ENCODE measurements at regions not wholly inside any gene's neighbourhood (a gene's known extent, or its start where the extent isn't known, plus 50 kb on each side); places are given as distances from the start of the nearest gene placed in this dataset.

DNA sequence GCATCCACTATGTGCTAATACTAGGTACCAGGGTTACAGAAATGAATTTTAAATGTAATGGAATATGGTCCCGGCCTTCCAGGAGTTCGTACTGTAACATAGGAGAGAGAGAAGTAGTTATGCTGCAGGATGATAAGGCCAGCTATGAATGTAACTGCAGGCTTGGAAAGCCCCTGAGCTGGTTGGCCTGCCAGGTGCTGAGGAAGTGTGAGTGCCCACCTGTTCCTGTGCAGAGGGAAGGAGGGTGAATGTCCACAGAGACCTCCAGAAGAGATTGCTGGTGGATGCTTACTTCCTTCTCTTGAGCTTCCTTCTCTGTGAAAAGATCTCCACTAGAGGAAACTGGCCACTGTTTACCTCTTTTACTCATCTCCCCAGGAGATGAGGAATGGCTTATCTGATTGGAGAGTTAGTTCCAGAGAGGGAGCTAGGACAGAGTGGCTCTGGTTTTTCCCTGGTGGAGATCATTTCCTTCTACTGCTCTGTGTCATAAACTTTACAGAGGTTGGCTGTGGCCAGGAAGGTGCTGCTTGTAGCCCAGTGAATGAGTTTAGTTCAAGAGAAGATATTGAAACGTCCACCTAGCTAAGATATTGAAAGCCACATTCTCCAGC lies 114.0 kb upstream of the LNX1 start:
- Histone ChIP-seq H3K79me2 (ENCODE audit: insufficient read depth, low read length) (no peaks in the 10 kb centered on the region), H2AFZ (ENCODE audit: insufficient read depth, low read depth, low read length, poor library complexity, severe bottlenecking) (no peak overlapping the region), H3K36me3 (replicated peaks in 1 of 2; ENCODE audit: control insufficient read depth in 1 of 2, insufficient read depth in 2 of 2, low read length in 2 of 2) (no peaks in the 10 kb centered on the region), H3K27me3 (ENCODE audit: control insufficient read depth in 2 of 2, insufficient read depth in 2 of 2, low read length in 2 of 2) (no peaks in the 10 kb centered on the region), H3K4me3 (replicated peaks in 1 of 3; ENCODE audit: low read depth in 2 of 3, low read length in 3 of 3) (no peak overlapping the region), H3K27ac (ENCODE audit: low read depth in 1 of 2, low read length in 2 of 2) (no peak overlapping the region), H4K20me1 (ENCODE audit: insufficient read depth, low read length) (no peaks in the 10 kb centered on the region), H3K9ac (ENCODE audit: insufficient read depth, low read length, poor library complexity, severe bottlenecking) (no peak overlapping the region), H3K9me3 (replicated peaks in 1 of 2; ENCODE audit: control insufficient read depth in 1 of 2, insufficient read depth in 1 of 2, low read length in 2 of 2) (no peaks in the 10 kb centered on the region), H3K4me1 (ENCODE audit: control insufficient read depth in 1 of 2, insufficient read depth in 2 of 2, low read length in 2 of 2) (peaks cover 13 to 15% of the 10 kb centered on the region in 2 donors), H3K4me2 (replicated peaks; ENCODE audit: extremely low read depth, low read length, poor library complexity, severe bottlenecking) (no peak overlapping the region)
- WGBS (ENCODE audit: insufficient coverage): 88% methylated on average over 2 of the region's 3 CpGs
- H3K27me3 Mint-ChIP-seq (ENCODE audit: low read depth in 3 of 3): no peaks in the 10 kb centered on the region
- TF ChIP-seq, protein P1, sequence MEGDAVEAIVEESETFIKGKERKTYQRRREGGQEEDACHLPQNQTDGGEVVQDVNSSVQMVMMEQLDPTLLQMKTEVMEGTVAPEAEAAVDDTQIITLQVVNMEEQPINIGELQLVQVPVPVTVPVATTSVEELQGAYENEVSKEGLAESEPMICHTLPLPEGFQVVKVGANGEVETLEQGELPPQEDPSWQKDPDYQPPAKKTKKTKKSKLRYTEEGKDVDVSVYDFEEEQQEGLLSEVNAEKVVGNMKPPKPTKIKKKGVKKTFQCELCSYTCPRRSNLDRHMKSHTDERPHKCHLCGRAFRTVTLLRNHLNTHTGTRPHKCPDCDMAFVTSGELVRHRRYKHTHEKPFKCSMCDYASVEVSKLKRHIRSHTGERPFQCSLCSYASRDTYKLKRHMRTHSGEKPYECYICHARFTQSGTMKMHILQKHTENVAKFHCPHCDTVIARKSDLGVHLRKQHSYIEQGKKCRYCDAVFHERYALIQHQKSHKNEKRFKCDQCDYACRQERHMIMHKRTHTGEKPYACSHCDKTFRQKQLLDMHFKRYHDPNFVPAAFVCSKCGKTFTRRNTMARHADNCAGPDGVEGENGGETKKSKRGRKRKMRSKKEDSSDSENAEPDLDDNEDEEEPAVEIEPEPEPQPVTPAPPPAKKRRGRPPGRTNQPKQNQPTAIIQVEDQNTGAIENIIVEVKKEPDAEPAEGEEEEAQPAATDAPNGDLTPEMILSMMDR (IDR thresholded peaks at IDR 0.05): no peak
- peaks cover 0 to 4% of the 10 kb centered on the region in 2 donors for H3K36me3 Mint-ChIP-seq
- H3K27ac Mint-ChIP-seq: no peak overlapping the region
- peaks cover 21% of the 10 kb centered on the region for H3K4me1 Mint-ChIP-seq
- no peak for DNase-seq
- no peak overlapping the region for H3K4me3 Mint-ChIP-seq
- intact Hi-C loops (cut with micrococcal nuclease): no loop called here
- peaks cover 6 to 9% (median 8%) of the 10 kb centered on the region in 7 donors for H3K9me3 Mint-ChIP-seq

DNA sequence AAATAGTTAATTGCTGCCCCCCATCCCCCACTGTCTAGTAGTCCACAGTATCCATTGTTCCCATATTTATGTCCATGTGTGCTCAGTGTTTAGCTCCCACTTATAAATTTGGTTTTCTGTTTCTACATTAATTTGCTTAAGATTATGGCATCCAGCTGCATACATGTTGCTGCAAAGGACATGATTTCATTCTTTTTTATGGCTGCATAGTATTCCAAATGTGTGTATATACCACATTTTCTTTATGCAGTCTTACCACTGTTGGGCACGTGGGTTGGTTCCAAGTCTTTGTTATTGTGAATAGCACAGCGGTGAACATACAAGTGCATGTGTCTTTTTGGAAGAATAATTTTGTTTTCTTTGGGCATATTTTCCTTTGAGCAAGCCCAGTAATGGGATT lies 113.0 kb upstream of the LNX1 start:
- Mint-ChIP-seq H3K27ac (no peak overlapping the region), H3K36me3 (peaks cover 0 to 4% of the 10 kb centered on the region in 2 donors), H3K4me1 (peaks cover 23% of the 10 kb centered on the region), H3K9me3 (peaks cover 6 to 9% (median 8%) of the 10 kb centered on the region in 7 donors), H3K4me3 (no peak overlapping the region), H3K27me3 (ENCODE audit: low read depth in 3 of 3) (no peaks in the 10 kb centered on the region)
- DNase-seq: no peak
- Histone ChIP-seq H3K36me3 (replicated peaks in 1 of 2; ENCODE audit: control insufficient read depth in 1 of 2, insufficient read depth in 2 of 2, low read length in 2 of 2) (no peaks in the 10 kb centered on the region), H3K27me3 (ENCODE audit: control insufficient read depth in 2 of 2, insufficient read depth in 2 of 2, low read length in 2 of 2) (no peaks in the 10 kb centered on the region), H3K79me2 (ENCODE audit: insufficient read depth, low read length) (no peaks in the 10 kb centered on the region), H3K4me1 (ENCODE audit: control insufficient read depth in 1 of 2, insufficient read depth in 2 of 2, low read length in 2 of 2) (peaks cover 13 to 15% of the 10 kb centered on the region in 2 donors), H3K9ac (ENCODE audit: insufficient read depth, low read length, poor library complexity, severe bottlenecking) (no peak overlapping the region), H3K27ac (ENCODE audit: low read depth in 1 of 2, low read length in 2 of 2) (no peak overlapping the region), H2AFZ (ENCODE audit: insufficient read depth, low read depth, low read length, poor library complexity, severe bottlenecking) (no peak overlapping the region), H3K9me3 (replicated peaks in 1 of 2; ENCODE audit: control insufficient read depth in 1 of 2, insufficient read depth in 1 of 2, low read length in 2 of 2) (no peaks in the 10 kb centered on the region), H3K4me2 (replicated peaks; ENCODE audit: extremely low read depth, low read length, poor library complexity, severe bottlenecking) (no peak overlapping the region), H3K4me3 (replicated peaks in 1 of 3; ENCODE audit: low read depth in 2 of 3, low read length in 3 of 3) (no peak overlapping the region), H4K20me1 (ENCODE audit: insufficient read depth, low read length) (no peaks in the 10 kb centered on the region)
- no CpG with 5 or more reads among the region's 2 CpGs for WGBS (ENCODE audit: insufficient coverage)
- TF ChIP-seq, protein P1 (IDR thresholded peaks at IDR 0.05): no peak
- intact Hi-C loops (cut with micrococcal nuclease): no loop called here

Data from CD14-positive monocyte (primary cell).